NCI-H2107 treated with DMSO at 0.1 percent for 48 hours (cell line): ENCODE measurements at regions not wholly inside any gene's neighbourhood (a gene's known extent, or its start where the extent isn't known, plus 50 kb on each side); places are given as distances from the start of the nearest gene placed in this dataset.
"Not testable (repeated sequence)": the region's sequence is repeated elsewhere in the genome, so short reads cannot be mapped to it uniquely, and the experiment has no call there.

Source experiments
- DNase-seq: peaks from one replicate; lab custom pipeline; 2025; ENCODE audit not compliant: unreplicated experiment; lab: John Stamatoyannopoulos, UW

- DNase-seq = no peak
These were observed 289.2 kb downstream of the TCERG1L start for GRCh38 chr10:131022369-131022768.

DNA sequence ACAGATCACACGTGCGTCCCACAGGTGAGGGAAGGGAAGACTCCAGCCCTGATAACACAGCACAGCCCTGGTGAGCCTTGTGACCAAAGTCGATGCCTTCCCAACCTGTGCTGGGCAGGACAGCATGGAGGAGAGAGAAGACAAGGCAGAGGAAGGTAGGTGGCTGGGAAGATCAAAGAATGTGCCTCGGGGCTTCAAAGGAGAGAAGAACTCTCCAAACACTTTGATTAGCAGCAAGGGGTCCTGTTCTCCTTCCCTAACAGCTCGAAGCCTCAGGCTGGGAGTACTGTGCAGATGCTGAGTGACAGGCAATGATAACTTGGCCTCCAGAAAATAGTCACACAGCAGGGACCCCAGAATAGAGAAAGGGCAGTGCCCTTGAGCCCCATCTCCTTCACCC lies 288.5 kb downstream of the TCERG1L start:
- no peak for DNase-seq

DNA sequence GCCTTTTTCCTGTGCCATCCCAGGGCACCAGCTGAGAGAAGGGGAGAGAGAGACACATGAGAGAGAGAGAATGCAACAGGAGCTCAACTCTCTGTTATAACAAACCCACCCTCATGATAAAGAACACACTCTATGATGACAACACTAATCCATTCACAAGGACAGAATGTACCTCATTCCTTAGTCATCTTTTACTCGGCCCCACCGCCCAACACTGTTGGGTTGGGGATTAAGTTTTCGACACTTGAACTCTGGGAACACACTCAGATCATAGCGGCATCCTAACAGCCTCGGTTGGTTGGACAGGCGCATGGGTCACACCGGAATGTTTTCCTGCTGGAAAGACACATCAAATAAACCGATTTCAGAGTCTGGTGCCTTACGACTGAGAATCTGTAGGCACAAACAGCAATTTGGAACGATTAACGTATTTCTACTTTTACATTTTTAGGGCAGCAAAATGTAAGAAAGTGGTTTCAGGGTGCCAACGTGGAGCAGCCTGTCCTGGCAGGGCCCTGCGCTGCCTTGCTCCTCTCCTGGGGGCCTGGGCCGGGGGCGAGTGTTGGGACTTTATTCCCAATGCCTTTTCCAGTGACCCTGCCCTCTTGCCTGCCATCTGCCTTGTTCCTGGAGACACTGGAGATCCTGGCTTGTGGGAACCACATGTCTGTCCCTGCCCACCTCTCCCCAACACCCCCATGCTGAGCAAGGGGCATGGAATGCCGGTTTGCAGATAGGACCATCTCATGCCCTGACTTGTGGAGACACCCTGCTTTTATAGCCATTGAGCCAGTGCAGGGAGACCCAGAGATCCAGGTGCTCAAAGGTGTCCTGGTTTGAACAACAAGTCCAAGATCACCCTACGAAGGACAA lies 287.0 kb downstream of the TCERG1L start:
- DNase-seq = no peak

GRCh38 chr10:131025333-131025732 lies 286.2 kb downstream of the TCERG1L start:
- no peak for DNase-seq

GRCh38 chr10:131027256-131027655 lies 284.3 kb downstream of the TCERG1L start:
- no peak for DNase-seq

DNA sequence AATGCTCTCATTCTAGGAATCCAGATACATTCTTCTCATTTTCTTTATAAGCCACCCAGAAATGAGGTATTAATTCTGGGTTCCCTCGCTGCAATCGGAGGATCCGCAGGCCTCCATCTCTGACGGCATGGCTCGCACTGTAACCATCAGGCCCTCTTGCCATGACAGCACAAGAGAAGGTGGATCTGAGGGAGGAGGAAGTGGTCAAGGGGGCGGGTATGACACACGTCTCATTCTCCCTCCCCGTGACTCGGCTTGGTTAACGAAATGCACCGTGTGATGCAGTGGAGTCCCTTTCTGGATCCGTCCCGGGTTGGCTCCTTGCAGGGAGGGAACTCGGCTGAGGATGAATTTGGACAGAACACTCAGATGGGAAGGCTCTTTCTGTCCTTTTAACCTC lies 280.2 kb downstream of the TCERG1L start:
- no peak for DNase-seq

GRCh38 chr10:131032329-131033165 lies 279.0 kb downstream of the TCERG1L start:
- no peak for DNase-seq

DNA sequence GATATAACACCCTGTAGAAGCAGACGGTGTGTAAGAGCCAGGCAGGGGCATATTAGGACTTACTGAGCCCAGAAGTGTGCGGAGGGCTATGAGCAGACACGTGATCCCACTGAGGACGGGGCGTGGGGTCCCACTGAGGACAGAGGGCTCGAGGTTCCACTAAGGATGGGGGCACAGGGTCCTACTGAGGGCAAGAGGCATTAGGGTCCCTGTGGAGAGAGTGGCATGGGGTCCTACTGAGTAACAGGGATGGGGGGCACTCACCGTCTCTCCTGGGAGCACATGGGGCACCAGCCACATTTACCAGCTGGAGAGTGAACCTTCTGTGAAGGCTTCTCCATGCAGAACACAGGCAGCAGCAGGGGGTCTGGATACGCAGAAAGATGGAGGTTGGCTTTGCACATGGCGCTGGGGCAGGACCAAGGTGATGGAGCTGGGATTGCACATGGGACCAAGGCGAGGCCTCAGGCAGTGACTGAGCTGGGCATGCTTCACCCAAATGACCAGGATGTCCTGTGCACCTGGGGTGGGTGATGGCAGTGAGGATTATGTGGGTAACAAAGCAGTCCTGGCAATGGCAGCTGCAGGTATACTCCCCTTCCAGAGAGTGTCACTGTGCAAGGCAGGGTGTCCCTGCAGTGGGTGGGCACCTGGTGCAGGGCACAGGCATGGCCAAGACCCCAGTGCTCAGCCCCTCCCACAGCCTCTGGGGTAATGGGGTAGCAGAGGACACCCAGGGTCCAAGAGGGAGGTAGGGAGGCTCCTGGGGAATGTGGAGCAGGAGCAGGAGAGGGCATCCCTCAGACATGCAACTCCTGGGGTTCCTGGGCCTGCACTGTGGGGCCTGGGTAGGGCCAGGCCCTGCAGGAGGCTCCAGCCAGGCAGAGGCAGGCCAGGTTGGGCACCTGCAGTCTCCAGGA lies 278.1 kb downstream of the TCERG1L start:
- DNase-seq = no peak

DNA sequence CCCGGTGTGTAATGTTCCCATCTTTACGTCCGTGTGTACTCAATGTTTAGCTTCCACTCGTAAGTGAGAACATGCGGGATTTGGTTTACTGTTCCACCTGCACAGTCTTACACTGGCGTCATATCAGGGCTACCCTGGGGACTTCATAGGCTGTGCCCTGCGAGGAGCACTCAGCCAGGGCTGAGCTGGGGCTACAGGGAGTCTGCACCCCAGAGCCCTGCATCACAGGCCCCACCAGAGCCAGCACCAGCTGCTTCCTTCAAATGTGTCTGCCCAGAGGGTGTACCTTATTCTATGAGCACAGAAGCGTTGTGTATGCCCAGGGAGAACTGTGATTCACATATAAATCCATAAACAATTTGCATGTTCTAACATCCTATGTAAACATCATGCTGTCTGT lies 277.1 kb downstream of the TCERG1L start:
- no peak for DNase-seq

DNA sequence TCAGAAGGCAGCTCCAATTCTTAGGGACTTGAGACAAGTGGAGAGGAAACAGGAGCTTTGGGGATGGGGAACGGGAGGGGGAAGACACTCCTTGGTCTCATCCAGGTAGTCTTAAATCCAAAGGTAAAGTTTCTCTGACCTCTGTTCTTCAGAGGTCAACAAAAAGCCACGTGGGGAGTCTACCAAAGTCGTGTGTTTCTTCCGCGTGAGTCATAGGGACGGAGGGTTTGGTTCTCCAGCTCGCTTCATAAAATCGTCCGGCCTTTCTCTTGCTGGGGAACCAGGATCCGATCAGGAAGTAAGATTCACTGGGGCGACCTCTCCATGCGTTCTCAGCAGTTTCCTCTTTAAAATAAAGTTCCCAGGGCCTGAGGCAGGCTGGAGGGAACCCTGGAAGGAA lies 275.7 kb downstream of the TCERG1L start:
- no peak for DNase-seq

- no peak for DNase-seq
These were observed 273.5 kb downstream of the TCERG1L start for GRCh38 chr10:131038056-131038455.

DNA sequence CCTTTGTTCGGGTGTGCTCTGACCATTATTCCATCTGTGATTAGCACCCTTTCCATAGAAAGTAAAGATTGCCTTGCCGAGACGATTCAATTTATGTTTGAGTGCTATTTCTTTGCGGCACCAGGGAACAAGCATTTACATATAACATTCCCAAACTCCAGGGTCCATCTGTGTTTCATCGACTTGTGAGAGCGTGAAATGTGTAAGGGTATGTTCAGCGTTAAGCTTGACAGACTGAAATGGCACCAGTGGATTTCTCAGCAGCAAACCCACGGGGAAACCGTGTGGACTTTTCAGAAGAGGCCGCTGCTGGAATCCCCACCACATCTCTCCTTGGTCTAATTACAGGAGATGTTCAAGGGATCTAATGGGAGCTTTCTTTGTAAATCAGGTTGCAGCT lies 270.5 kb downstream of the TCERG1L start:
- DNase-seq = no peak

DNA sequence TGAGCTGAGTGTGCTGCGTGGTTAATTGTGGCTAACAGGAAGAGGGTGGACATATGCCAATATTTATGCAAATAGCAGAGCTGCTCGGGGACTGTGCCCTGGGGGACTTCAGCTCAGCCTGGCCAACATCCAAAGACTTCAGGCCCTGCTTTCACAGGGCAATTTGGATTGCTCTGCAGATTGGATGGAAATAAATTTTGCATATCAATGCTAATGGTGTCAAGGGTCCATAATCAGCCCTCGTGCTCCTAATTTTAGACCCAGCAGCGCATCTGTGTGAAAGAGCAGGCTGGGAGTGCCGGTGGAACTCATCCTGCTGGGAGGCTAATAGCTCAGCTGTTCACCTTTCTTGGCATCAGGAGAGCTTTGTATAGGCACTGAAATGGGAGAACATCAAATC lies 270.1 kb downstream of the TCERG1L start:
- no peak for DNase-seq

DNA sequence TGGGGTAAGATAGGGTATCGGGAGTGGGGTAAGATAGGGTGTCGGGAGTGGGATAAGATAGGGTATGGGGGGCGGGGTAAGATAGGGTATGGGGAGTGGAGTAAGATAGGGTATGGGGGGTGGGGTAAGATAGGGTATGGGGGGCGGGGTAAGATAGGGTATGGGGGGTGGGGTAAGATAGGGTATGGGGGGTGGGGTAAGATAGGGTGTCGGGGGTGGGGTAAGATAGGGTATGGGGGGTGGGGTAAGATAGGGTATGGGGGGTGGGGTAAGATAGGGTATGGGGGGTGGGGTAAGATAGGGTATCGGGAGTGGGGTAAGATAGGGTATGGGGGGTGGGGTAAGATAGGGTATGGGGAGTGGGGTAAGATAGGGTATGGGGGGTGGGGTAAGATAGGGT lies 269.5 kb downstream of the TCERG1L start:
- not testable (repeated sequence) for DNase-seq
